B cell (primary cell): ENCODE measurements at regions not wholly inside any gene's neighbourhood (a gene's known extent, or its start where the extent isn't known, plus 50 kb on each side); places are given as distances from the start of the nearest gene placed in this dataset.
"Not testable (repeated sequence)": the region's sequence is repeated elsewhere in the genome, so short reads cannot be mapped to it uniquely, and the experiment has no call there.

Source experiments
- ATAC-seq: fragments of 200-7000 bp; cut with Tn5 transposase; one replicate; pipeline ENCODE4 v1.10.0; 2021; ENCODE audit warnings: low read depth, mild to moderate bottlenecking, moderate number of reproducible peaks, moderate library complexity
- CTCF ChIA-PET: fragments of 350-600 bp; sonication (Branson Sonifier 250); formaldehyde crosslinking; loops from one replicate; lab custom pipeline; 2021; ENCODE audit warnings: antibody characterized with exemption, inconsistent platforms; lab: Charles Lee
- POLR2A ChIA-PET: fragments of 350-600 bp; sonication (Branson Sonifier 250); formaldehyde crosslinking; loops from one replicate; lab custom pipeline; 2021; ENCODE audit warnings: antibody characterized with exemption; lab: Charles Lee
- DNase-seq: peaks from one replicate; pipeline ENCODE4 v3.0.0; 2013
- H2AFZ ChIP-seq: 2 replicates; pipeline ENCODE4 v1.6.1; 2012; ENCODE audit warnings: mild to moderate bottlenecking, low read depth, low read length; ENCODE audit not compliant: insufficient read depth, poor library complexity, severe bottlenecking
- H3K27ac ChIP-seq, 2 donors: 1 replicate in 1 of 2; 2 replicates in 1 of 2; pipeline ENCODE4 v1.5.1; 2012 to 2013; ENCODE audit warnings: low read length in 2 of 2, mild to moderate bottlenecking in 2 of 2, moderate library complexity in 1 of 2
- H3K27me3 ChIP-seq, 4 experiments: fragments of 200-600 bp in 1 of 4; sonication (generic) in 1 of 4; replicated peaks in 1 of 4; 1 replicate in 2 of 4; 2 replicates in 2 of 4; pipeline versions ENCODE4 v1.6.1 to v1.7.0; 2013 to 2016; ENCODE audit warnings: low read length in 3 of 4, mild to moderate bottlenecking in 2 of 4, mixed read lengths in 1 of 4, moderate library complexity in 1 of 4; ENCODE audit not compliant: insufficient read depth in 4 of 4, control insufficient read depth in 3 of 4; ENCODE audit errors: control extremely low read depth in 1 of 4
- H3K36me3 ChIP-seq, 2 experiments: replicated peaks in 1 of 2; 1 replicate in 1 of 2; 2 replicates in 1 of 2; pipeline versions ENCODE4 v1.6.1 to v1.7.1; 2013; ENCODE audit warnings: low read length in 1 of 2; ENCODE audit not compliant: insufficient read depth in 2 of 2, control insufficient read depth in 1 of 2; ENCODE audit errors: control extremely low read depth in 1 of 2, extremely low read depth in 1 of 2
- H3K4me1 ChIP-seq, 2 donors: fragments of 200-600 bp in 1 of 2; sonication (generic) in 1 of 2; 1 replicate in 1 of 2; 2 replicates in 1 of 2; pipeline versions ENCODE4 v1.5.1 to v1.6.1; 2013 to 2017; ENCODE audit warnings: low read length in 2 of 2; ENCODE audit not compliant: control insufficient read depth in 2 of 2, insufficient read depth in 2 of 2
- H3K4me2 ChIP-seq: replicated peaks from 2 replicates; pipeline ENCODE3; 2012; ENCODE audit warnings: mild to moderate bottlenecking, low read depth, low read length; ENCODE audit not compliant: poor library complexity, severe bottlenecking
- H3K4me3 ChIP-seq, 5 experiments: fragments of 200-600 bp in 1 of 5; sonication (generic) in 1 of 5; 1 replicate in 3 of 5; 2 replicates in 2 of 5; pipeline versions ENCODE4 v1.5.1 to v1.7.0; 2011 to 2016; ENCODE audit warnings: low read length in 4 of 5, mild to moderate bottlenecking in 4 of 5, low read depth in 2 of 5, control low read depth in 1 of 5, moderate library complexity in 1 of 5; ENCODE audit not compliant: insufficient read depth in 1 of 5; ENCODE audit errors: control extremely low read depth in 1 of 5, extremely low read depth in 1 of 5
- H3K79me2 ChIP-seq: fragments of 200-600 bp; sonication (generic); one replicate; pipeline ENCODE4 v1.6.0; 2016; ENCODE audit warnings: low read length; ENCODE audit not compliant: control insufficient read depth, insufficient read depth
- H3K9ac ChIP-seq: fragments of 200-600 bp; sonication (generic); 2 replicates; pipeline ENCODE4 v1.6.1; 2017; ENCODE audit warnings: mild to moderate bottlenecking, low read length, moderate library complexity
- H3K9me3 ChIP-seq, 3 donors: one replicate each; pipeline versions ENCODE4 v1.6.1 to v1.7.1; 2013; ENCODE audit warnings: low read length in 2 of 3; ENCODE audit not compliant: control insufficient read depth in 2 of 3, insufficient read depth in 1 of 3; ENCODE audit errors: control extremely low read depth in 1 of 3
- H4K20me1 ChIP-seq: 2 replicates; pipeline ENCODE4 v1.6.0; 2012; ENCODE audit warnings: mild to moderate bottlenecking, low read length; ENCODE audit not compliant: insufficient read depth, control insufficient read depth, poor library complexity, severe bottlenecking
- H3K27ac Mint-ChIP-seq: one replicate; pipeline ENCODE4 v1.8.0; 2021; ENCODE audit warnings: mixed read lengths
- H3K27me3 Mint-ChIP-seq: one replicate; pipeline ENCODE4 v1.8.0; 2021; ENCODE audit warnings: mixed read lengths
- H3K4me1 Mint-ChIP-seq: one replicate; pipeline ENCODE4 v1.8.0; 2021; ENCODE audit warnings: mixed read lengths
- H3K4me3 Mint-ChIP-seq: one replicate; pipeline ENCODE4 v1.8.0; 2021; ENCODE audit warnings: mixed read lengths
- H3K9me3 Mint-ChIP-seq: one replicate; pipeline ENCODE4 v1.8.0; 2022; ENCODE audit warnings: mixed read lengths; ENCODE audit not compliant: insufficient read depth
- WGBS: methylation state at CpG from one replicate; pipeline ENCODE4 v1.1.5; 2013; ENCODE audit warnings: missing lambda C conversion rate; ENCODE audit not compliant: insufficient coverage; 5-methylcytosine and 5-hydroxymethylcytosine counted together
- intact Hi-C: fragments of 100-400 bp; cut with micrococcal nuclease; formaldehyde crosslinking; loops from one replicate; pipeline ENCODE4 v1.10.0; 2022

GRCh38 chr3:20618181-20618580 lies 432.2 kb upstream of the SGO1 start:
- H2AFZ ChIP-seq, H3K27ac Mint-ChIP-seq, H3K36me3 ChIP-seq, H3K79me2 ChIP-seq, CTCF ChIA-PET, H3K27me3 Mint-ChIP-seq, H3K4me2 ChIP-seq, H3K4me3 Mint-ChIP-seq, ATAC-seq, intact Hi-C loops, H3K27ac ChIP-seq, H4K20me1 ChIP-seq, H3K4me1 ChIP-seq, POLR2A ChIA-PET, H3K4me1 Mint-ChIP-seq, H3K4me3 ChIP-seq, H3K27me3 ChIP-seq, DNase-seq, H3K9ac ChIP-seq: not testable (repeated sequence)
- WGBS = 63% methylated on average over 5 of the region's 7 CpGs
- H3K9me3 Mint-ChIP-seq = peaks cover 11% of the 10 kb centered on the region
- H3K9me3 ChIP-seq = peaks cover 0 to 15% (median 14%) of the 10 kb centered on the region in 3 donors

- peaks cover 4 to 25% (median 15%) of the 10 kb centered on the region in 3 donors for H3K9me3 ChIP-seq
- H3K4me1 Mint-ChIP-seq, H3K4me3 ChIP-seq, CTCF ChIA-PET, H3K79me2 ChIP-seq, H3K36me3 ChIP-seq, H3K27me3 ChIP-seq, intact Hi-C loops, DNase-seq, H3K4me1 ChIP-seq, H3K27ac ChIP-seq, ATAC-seq, POLR2A ChIA-PET, H2AFZ ChIP-seq, H3K9ac ChIP-seq, H4K20me1 ChIP-seq, H3K4me2 ChIP-seq, H3K27me3 Mint-ChIP-seq, H3K27ac Mint-ChIP-seq, H3K4me3 Mint-ChIP-seq: not testable (repeated sequence)
- H3K9me3 Mint-ChIP-seq = peaks cover 11% of the 10 kb centered on the region
Observed at GRCh38 chr3:20615982-20616381, 430.0 kb upstream of the SGO1 start.
